Fibroblast of gingiva (primary cell): ENCODE measurements at regions not wholly inside any gene's neighbourhood (a gene's known extent, or its start where the extent isn't known, plus 50 kb on each side); places are given as distances from the start of the nearest gene placed in this dataset.
A peak's percentile ranks its signal among the peaks of the same experiment; 100 is the strongest.
"Not testable (repeated sequence)": the region's sequence is repeated elsewhere in the genome, so short reads cannot be mapped to it uniquely, and the experiment has no call there.

Source experiments
- DNase-seq: peaks from one replicate; pipeline ENCODE4 v3.0.0-alpha.2; 2011; ENCODE audit warnings: low read depth

GRCh38 chr4:85165808-85166207 lies 199.3 kb upstream of the WDFY3 start:
- DNase-seq: no peak

- no peak for DNase-seq
Observed at GRCh38 chr4:85166318-85166717, 199.8 kb upstream of the WDFY3 start.

GRCh38 chr4:85168234-85168834 lies 201.8 kb upstream of the WDFY3 start:
- DNase-seq: no peak

- DNase-seq: no peak
Observed at GRCh38 chr4:85170241-85170640, 203.8 kb upstream of the WDFY3 start.

- DNase-seq: no peak
Observed at GRCh38 chr4:85175190-85175589, 208.7 kb upstream of the WDFY3 start.

GRCh38 chr4:85177092-85177491 lies 210.6 kb upstream of the WDFY3 start:
- no peak for DNase-seq

- no peak for DNase-seq
Observed at GRCh38 chr4:85177679-85178078, 211.2 kb upstream of the WDFY3 start.

GRCh38 chr4:85180533-85180932 lies 214.0 kb upstream of the WDFY3 start:
- DNase-seq: no peak

GRCh38 chr4:85187106-85187505 lies 220.6 kb upstream of the WDFY3 start:
- DNase-seq: no peak

GRCh38 chr4:85196015-85196414 lies 229.5 kb upstream of the WDFY3 start:
- DNase-seq: not testable (repeated sequence)

GRCh38 chr4:85200106-85200505 lies 233.6 kb upstream of the WDFY3 start:
- no peak for DNase-seq

GRCh38 chr4:85209161-85209560 lies 242.7 kb upstream of the WDFY3 start:
- DNase-seq: peak; percentile 12

GRCh38 chr4:85210353-85210752 lies 243.9 kb upstream of the WDFY3 start:
- DNase-seq: no peak

- not testable (repeated sequence) for DNase-seq
Observed at GRCh38 chr4:85216571-85216970, 250.1 kb upstream of the WDFY3 start.

GRCh38 chr4:85218756-85219155 lies 252.3 kb upstream of the WDFY3 start:
- no peak for DNase-seq

GRCh38 chr4:85221606-85222005 lies 253.3 kb upstream of the ARHGAP24 start:
- DNase-seq: no peak

GRCh38 chr4:85222561-85222960 lies 252.4 kb upstream of the ARHGAP24 start:
- no peak for DNase-seq

GRCh38 chr4:85228264-85228663 lies 246.7 kb upstream of the ARHGAP24 start:
- DNase-seq: no peak

GRCh38 chr4:85233516-85233915 lies 241.4 kb upstream of the ARHGAP24 start:
- DNase-seq: no peak

- no peak for DNase-seq
Observed at GRCh38 chr4:85243857-85244256, 231.1 kb upstream of the ARHGAP24 start.

GRCh38 chr4:85244638-85245037 lies 230.3 kb upstream of the ARHGAP24 start:
- DNase-seq: no peak

GRCh38 chr4:85246055-85246454 lies 228.9 kb upstream of the ARHGAP24 start:
- DNase-seq: no peak

- no peak for DNase-seq
Observed at GRCh38 chr4:85250852-85251251, 224.1 kb upstream of the ARHGAP24 start.

- no peak for DNase-seq
Observed at GRCh38 chr4:85257817-85258370, 217.1 kb upstream of the ARHGAP24 start.
